Neural cell (in vitro differentiated cells): ENCODE measurements at regions not wholly inside any gene's neighbourhood (a gene's known extent, or its start where the extent isn't known, plus 50 kb on each side); places are given as distances from the start of the nearest gene placed in this dataset.

Source experiments
- EZH2 ChIP-seq: fragments of 200-600, 300-800 bp; shearing (Covaris generic), sonication (generic); IDR thresholded peaks from 2 replicates; pipeline ENCODE4 v1.6.1; 2014; ENCODE audit warnings: antibody characterized with exemption, low read length, borderline replicate concordance, mild to moderate bottlenecking; ENCODE audit not compliant: insufficient read depth, poor library complexity, severe bottlenecking
- POLR2AphosphoS5 ChIP-seq: IDR thresholded peaks from 2 replicates; pipeline ENCODE4 v1.6.1; 2012
- REST ChIP-seq: IDR thresholded peaks from 2 replicates; pipeline ENCODE4 v1.6.1; 2012; ENCODE audit warnings: borderline replicate concordance
- TF ChIP-seq, protein P1 (sequence below): fragments of 450-650 bp; IDR thresholded peaks from 2 replicates; pipeline ENCODE4 v1.5.1; 2014; ENCODE audit warnings: antibody characterized with exemption, mild to moderate bottlenecking, moderate library complexity; ENCODE audit not compliant: poor library complexity, severe bottlenecking

GRCh38 chr11:112553205-112553731 is 292.6 kb upstream of the PLET1 start:
- TF ChIP-seq, protein P1, sequence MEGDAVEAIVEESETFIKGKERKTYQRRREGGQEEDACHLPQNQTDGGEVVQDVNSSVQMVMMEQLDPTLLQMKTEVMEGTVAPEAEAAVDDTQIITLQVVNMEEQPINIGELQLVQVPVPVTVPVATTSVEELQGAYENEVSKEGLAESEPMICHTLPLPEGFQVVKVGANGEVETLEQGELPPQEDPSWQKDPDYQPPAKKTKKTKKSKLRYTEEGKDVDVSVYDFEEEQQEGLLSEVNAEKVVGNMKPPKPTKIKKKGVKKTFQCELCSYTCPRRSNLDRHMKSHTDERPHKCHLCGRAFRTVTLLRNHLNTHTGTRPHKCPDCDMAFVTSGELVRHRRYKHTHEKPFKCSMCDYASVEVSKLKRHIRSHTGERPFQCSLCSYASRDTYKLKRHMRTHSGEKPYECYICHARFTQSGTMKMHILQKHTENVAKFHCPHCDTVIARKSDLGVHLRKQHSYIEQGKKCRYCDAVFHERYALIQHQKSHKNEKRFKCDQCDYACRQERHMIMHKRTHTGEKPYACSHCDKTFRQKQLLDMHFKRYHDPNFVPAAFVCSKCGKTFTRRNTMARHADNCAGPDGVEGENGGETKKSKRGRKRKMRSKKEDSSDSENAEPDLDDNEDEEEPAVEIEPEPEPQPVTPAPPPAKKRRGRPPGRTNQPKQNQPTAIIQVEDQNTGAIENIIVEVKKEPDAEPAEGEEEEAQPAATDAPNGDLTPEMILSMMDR = no peak
- TF ChIP-seq EZH2 (no peak), REST (no peak), POLR2AphosphoS5 (no peak)
